A549 (cell line): ENCODE measurements at regions not wholly inside any gene's neighbourhood (a gene's known extent, or its start where the extent isn't known, plus 50 kb on each side); places are given as distances from the start of the nearest gene placed in this dataset.

Experiments used
- EP300 ChIP-seq, 2 experiments: fragments of >200 bp; sonication (Bioruptor Twin); formaldehyde crosslinking; IDR thresholded peaks; 2 replicates in 1 of 2; 3 replicates in 1 of 2; pipeline ENCODE4 v1.6.1; 2016 to 2017
- TF ChIP-seq, protein P1 (sequence below): fragments of >200 bp; sonication (Bioruptor Twin); formaldehyde crosslinking; IDR thresholded peaks from 3 replicates; pipeline ENCODE4 v1.5.1; 2016

DNA sequence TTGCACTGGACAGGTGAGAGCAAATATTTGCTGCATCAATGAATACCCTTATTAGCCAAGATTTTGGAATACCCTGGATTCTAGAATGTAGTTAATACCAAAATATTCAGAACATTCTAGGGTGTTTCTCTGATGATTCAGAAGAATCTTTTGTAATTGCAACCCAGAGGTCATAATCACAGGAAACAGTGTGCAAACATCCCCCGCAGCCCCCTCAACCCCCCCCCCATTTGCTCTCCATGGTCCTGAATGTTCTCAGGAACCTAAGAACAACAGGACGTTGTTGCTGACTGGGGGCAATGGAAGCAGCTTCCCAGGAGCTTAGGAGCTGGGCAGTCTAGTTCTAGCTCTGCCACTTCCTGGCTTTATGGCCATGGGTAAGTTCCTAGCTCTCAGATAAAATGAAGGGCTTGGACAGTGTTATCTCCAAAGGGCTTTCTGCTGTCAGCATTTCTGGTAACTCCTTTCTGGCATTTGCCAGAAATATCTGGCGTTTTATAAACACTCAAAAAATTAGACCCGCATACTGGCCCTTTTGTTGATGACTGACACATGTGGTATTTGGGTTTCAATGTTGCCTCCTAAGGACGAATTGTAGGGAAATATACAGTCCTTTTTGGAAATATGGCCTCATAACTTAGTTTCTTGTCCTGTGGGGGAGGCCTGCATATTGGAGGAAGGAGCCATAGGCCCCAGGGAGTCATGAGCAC, 178.6 kb downstream of the RRAGC start:
- TF ChIP-seq, protein P1, sequence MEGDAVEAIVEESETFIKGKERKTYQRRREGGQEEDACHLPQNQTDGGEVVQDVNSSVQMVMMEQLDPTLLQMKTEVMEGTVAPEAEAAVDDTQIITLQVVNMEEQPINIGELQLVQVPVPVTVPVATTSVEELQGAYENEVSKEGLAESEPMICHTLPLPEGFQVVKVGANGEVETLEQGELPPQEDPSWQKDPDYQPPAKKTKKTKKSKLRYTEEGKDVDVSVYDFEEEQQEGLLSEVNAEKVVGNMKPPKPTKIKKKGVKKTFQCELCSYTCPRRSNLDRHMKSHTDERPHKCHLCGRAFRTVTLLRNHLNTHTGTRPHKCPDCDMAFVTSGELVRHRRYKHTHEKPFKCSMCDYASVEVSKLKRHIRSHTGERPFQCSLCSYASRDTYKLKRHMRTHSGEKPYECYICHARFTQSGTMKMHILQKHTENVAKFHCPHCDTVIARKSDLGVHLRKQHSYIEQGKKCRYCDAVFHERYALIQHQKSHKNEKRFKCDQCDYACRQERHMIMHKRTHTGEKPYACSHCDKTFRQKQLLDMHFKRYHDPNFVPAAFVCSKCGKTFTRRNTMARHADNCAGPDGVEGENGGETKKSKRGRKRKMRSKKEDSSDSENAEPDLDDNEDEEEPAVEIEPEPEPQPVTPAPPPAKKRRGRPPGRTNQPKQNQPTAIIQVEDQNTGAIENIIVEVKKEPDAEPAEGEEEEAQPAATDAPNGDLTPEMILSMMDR = no peak
- no peak for TF ChIP-seq EP300 (IDR thresholded peaks at IDR 0.05)
